Activated CD8-positive, alpha-beta T cell treated with anti-CD3 and anti-CD28 coated beads, Interleukin-2, amount 10 ng/mL, durations not matched to agents 7 days and 5 days (primary cell): ENCODE measurements at regions not wholly inside any gene's neighbourhood (a gene's known extent, or its start where the extent isn't known, plus 50 kb on each side); places are given as distances from the start of the nearest gene placed in this dataset.

Source experiments
- ATAC-seq: fragments of 150-1000 bp; cut with Tn5 transposase; one replicate; pipeline ENCODE4 v1.10.0; 2021; ENCODE audit warnings: moderate library complexity
- CTCF ChIA-PET: fragments of 350-600 bp; sonication (Branson Sonifier 250); formaldehyde crosslinking; loops from one replicate; lab custom pipeline; 2021; ENCODE audit warnings: antibody characterized with exemption; lab: Charles Lee
- POLR2A ChIA-PET: fragments of 350-600 bp; sonication (Branson Sonifier 250); formaldehyde crosslinking; loops from one replicate; lab custom pipeline; 2021; ENCODE audit warnings: antibody characterized with exemption; lab: Charles Lee
- DNase-seq: peaks from one replicate; pipeline ENCODE4 v3.0.0-alpha.2; 2020
- H3K27ac Mint-ChIP-seq: one replicate; pipeline ENCODE4 v1.8.0; 2021; ENCODE audit warnings: mild to moderate bottlenecking, mixed read lengths
- H3K27me3 Mint-ChIP-seq: one replicate; pipeline ENCODE4 v1.8.0; 2021; ENCODE audit warnings: low read depth, mixed read lengths
- H3K36me3 Mint-ChIP-seq: one replicate; pipeline ENCODE4 v1.8.0; 2021; ENCODE audit warnings: low read depth, mixed read lengths
- H3K4me1 Mint-ChIP-seq: one replicate; pipeline ENCODE4 v1.8.0; 2021; ENCODE audit warnings: low read depth, mixed read lengths
- H3K4me3 Mint-ChIP-seq: one replicate; pipeline ENCODE4 v1.8.0; 2021; ENCODE audit warnings: mild to moderate bottlenecking, mixed read lengths
- H3K9me3 Mint-ChIP-seq: one replicate; pipeline ENCODE4 v1.8.0; 2022; ENCODE audit warnings: mixed read lengths; ENCODE audit not compliant: insufficient read depth

DNA sequence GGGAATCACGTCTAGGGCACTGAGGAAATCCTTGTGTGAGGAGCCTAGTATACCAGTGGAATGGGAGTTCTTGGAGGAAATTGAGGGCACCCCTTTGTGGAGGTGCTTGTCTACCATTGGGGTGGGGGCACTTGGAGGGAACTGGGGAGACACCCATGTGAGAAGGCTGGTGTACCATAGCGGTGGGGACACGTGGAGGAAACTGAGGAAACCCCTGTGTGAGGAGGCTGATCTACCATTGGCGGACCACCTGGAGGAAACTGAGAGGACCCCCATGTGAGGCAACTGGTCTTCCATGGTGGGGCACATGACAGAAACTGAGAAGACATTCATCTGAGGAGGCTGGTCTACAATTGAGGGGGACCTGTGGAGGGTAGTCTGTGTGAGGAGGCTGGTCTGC lies 164.5 kb downstream of the FBLN2 start:
- peaks cover 9% of the 10 kb centered on the region for H3K9me3 Mint-ChIP-seq
- CTCF ChIA-PET = no interaction called here
- DNase-seq (no peak), ATAC-seq (no peak)
- H3K36me3 Mint-ChIP-seq = no peaks in the 10 kb centered on the region
- H3K27ac Mint-ChIP-seq = no peak overlapping the region
- H3K4me3 Mint-ChIP-seq = no peak overlapping the region
- H3K4me1 Mint-ChIP-seq = no peaks in the 10 kb centered on the region
- POLR2A ChIA-PET = no interaction called here
- H3K27me3 Mint-ChIP-seq = no peaks in the 10 kb centered on the region

DNA sequence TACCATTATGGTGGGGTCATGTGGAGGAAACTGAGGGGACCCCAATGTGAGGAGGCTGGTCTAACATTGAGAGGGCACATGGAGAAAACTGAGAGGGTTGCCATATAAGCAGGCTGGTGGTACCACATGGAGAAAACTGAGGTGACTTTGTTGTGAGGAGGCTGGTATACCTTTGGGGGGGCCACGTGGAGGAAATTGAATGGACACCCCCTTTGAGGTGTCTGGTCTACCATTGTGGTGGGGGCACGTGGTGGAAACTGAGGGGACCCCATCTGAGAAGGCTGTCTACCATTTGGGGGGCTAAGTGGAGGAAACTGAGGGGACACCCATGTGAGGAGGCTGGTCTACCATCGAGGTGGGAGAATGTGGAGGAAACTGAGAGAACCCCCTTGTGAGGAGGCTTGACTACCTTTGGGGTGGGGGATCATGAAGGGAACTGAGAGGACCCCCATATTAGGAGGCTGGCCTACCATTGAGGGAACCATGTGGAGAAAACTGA lies 163.8 kb downstream of the FBLN2 start:
- peak; percentile 17 for DNase-seq
- Mint-ChIP-seq H3K4me1 (no peaks in the 10 kb centered on the region), H3K4me3 (no peak overlapping the region), H3K36me3 (no peaks in the 10 kb centered on the region), H3K27me3 (no peaks in the 10 kb centered on the region), H3K9me3 (peaks cover 9% of the 10 kb centered on the region), H3K27ac (no peak overlapping the region)
- POLR2A ChIA-PET = no interaction called here
- CTCF ChIA-PET = no interaction called here
- ATAC-seq = no peak

- H3K9me3 Mint-ChIP-seq = peaks cover 9% of the 10 kb centered on the region
These were observed 163.2 kb downstream of the FBLN2 start for GRCh38 chr3:13711911-13712650.

DNA sequence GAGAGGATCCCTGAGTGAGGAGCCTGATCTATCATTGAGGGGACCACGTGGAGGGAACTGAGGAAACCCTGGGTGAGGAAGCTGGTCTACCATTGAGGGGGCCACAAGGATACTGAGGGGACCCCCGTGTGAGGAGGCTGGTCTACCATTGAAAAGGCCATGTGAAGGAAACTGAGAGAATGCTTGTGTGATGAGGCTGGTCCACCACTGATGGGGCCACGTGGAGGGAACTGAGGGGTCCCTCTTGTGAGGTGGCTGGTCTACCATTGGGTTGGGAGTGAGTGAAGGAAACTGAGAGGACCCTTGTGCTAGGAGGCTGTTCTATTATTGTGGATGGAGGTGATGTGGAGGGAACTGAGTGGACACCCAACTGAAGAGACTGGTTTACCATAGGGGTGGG lies 161.3 kb downstream of the FBLN2 start:
- POLR2A ChIA-PET = no interaction called here
- Mint-ChIP-seq H3K27me3 (no peaks in the 10 kb centered on the region), H3K9me3 (peaks cover 9% of the 10 kb centered on the region), H3K4me1 (no peaks in the 10 kb centered on the region), H3K27ac (no peak overlapping the region), H3K36me3 (no peaks in the 10 kb centered on the region), H3K4me3 (no peak overlapping the region)
- peak; percentile 6 for DNase-seq
- CTCF ChIA-PET = no interaction called here
- ATAC-seq = no peak

More at GRCh38 chr3:13711911-13712650, 163.2 kb downstream of the FBLN2 start:
- H3K4me3 Mint-ChIP-seq = no peak overlapping the region
- ATAC-seq (no peak), DNase-seq (no peak)
- no peaks in the 10 kb centered on the region for H3K27me3 Mint-ChIP-seq
- H3K36me3 Mint-ChIP-seq = no peaks in the 10 kb centered on the region
- POLR2A ChIA-PET = no interaction called here
- CTCF ChIA-PET = no interaction called here
- H3K4me1 Mint-ChIP-seq = no peaks in the 10 kb centered on the region
- H3K27ac Mint-ChIP-seq = no peak overlapping the region

DNA sequence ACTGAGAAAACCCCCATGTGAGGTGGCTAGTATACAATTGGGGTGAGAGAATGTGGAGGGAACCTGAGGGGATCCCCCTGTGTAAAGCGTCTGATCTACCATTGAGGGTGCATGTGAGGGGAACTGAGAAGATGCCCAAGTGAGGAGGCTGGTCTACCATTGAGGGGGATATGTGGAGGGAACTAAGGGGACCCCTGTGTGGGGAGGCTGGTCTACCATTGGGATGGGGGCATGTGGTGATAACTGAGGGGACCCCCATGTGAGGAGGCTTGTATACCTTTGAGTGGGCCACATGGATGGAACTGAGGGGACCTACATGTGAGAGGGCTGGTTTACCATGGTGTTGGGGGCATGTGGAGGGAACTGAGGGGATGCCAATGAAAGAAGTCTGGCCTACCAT lies 160.8 kb downstream of the FBLN2 start:
- ATAC-seq (no peak), DNase-seq (peak; percentile 17)
- peaks cover 9% of the 10 kb centered on the region for H3K9me3 Mint-ChIP-seq
- POLR2A ChIA-PET = no interaction called here
- H3K4me1 Mint-ChIP-seq = no peaks in the 10 kb centered on the region
- no peaks in the 10 kb centered on the region for H3K36me3 Mint-ChIP-seq
- no peaks in the 10 kb centered on the region for H3K27me3 Mint-ChIP-seq
- CTCF ChIA-PET = no interaction called here
- H3K4me3 Mint-ChIP-seq = no peak overlapping the region
- no peak overlapping the region for H3K27ac Mint-ChIP-seq

DNA sequence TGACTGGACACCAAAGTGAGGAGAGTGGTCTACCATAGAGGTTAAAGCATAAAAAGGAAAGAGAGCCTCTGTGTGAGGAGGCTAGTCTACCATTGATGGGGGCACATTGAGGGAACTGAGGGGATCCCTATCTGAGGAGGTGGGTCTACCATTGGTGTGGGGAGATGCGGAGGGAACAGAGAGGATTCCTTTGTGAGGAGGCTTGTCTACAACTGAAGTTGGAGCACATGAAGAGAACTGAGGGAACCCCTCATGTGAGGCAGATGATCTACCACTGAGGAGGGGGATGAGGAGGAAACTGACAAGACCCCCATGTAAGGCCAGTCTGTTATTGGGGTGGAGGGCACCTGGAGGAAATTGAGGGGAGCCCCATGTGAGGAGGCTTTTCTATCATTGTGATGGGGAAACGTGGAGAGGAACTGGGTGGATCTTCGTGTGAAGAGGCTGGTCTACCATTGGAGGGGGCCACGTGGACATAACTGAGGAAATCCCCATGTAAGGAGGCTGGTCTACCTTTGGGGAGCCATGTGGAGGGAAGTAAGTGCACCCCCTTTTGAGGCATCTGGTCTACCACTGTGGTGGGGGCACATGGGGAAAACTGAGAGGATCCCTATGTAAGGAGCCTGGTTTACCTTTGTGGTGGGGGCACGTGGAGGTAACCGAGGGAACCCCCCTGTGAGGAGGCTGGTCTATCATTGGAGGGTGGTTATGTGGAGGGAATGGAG lies 160.1 kb downstream of the FBLN2 start:
- ChIA-PET CTCF (no interaction called here), POLR2A (no interaction called here)
- Mint-ChIP-seq H3K4me3 (no peak overlapping the region), H3K36me3 (no peaks in the 10 kb centered on the region), H3K4me1 (no peaks in the 10 kb centered on the region), H3K9me3 (peaks cover 9% of the 10 kb centered on the region), H3K27ac (no peak overlapping the region), H3K27me3 (no peaks in the 10 kb centered on the region)
- ATAC-seq = no peak
- DNase-seq = peak; percentile 18

GRCh38 chr3:13708301-13708700 lies 159.4 kb downstream of the FBLN2 start:
- no peak overlapping the region for H3K27ac Mint-ChIP-seq
- no peaks in the 10 kb centered on the region for H3K4me1 Mint-ChIP-seq
- H3K9me3 Mint-ChIP-seq = peaks cover 9% of the 10 kb centered on the region
- no peaks in the 10 kb centered on the region for H3K27me3 Mint-ChIP-seq
- ChIA-PET CTCF (no interaction called here), POLR2A (no interaction called here)
- no peaks in the 10 kb centered on the region for H3K36me3 Mint-ChIP-seq
- DNase-seq = peak; percentile 7
- ATAC-seq = no peak
- no peak overlapping the region for H3K4me3 Mint-ChIP-seq

DNA sequence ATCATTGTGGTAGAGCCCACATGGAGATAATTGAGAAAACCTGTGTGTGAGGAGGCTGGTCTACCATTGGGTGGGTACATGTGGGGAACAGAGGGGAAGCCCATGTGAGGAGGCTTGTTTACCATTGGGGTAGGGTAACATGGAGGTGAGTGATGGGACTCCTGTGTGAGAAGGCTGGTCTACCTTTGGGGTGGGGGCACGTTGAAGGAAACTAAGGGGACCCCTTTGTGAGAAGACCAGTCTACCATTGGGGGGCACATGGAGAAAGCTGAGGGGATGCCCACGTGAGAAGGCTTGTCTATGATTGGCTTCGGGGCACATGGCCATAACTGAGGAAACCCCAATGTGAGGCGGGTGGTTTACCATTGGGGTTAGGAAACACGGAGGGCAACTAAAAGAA lies 158.5 kb downstream of the FBLN2 start:
- no peaks in the 10 kb centered on the region for H3K36me3 Mint-ChIP-seq
- peaks cover under 1% of the 10 kb centered on the region for H3K9me3 Mint-ChIP-seq

GRCh38 chr3:13706886-13707285 lies 158.0 kb downstream of the FBLN2 start:
- Mint-ChIP-seq H3K27ac (no peak overlapping the region), H3K9me3 (no peaks in the 10 kb centered on the region), H3K4me3 (no peak overlapping the region), H3K27me3 (no peaks in the 10 kb centered on the region), H3K4me1 (no peaks in the 10 kb centered on the region), H3K36me3 (no peaks in the 10 kb centered on the region)
- ATAC-seq = no peak
- ChIA-PET CTCF (no interaction called here), POLR2A (no interaction called here)
- DNase-seq = peak; percentile 8

More for the DNA sequence above, 158.5 kb downstream of the FBLN2 start:
- ChIA-PET POLR2A (no interaction called here), CTCF (no interaction called here)
- no peaks in the 10 kb centered on the region for H3K27me3 Mint-ChIP-seq
- no peaks in the 10 kb centered on the region for H3K4me1 Mint-ChIP-seq
- no peak overlapping the region for H3K4me3 Mint-ChIP-seq
- peak; percentile 16 for DNase-seq
- no peak for ATAC-seq
- no peak overlapping the region for H3K27ac Mint-ChIP-seq

- H3K4me1 Mint-ChIP-seq = no peaks in the 10 kb centered on the region
- DNase-seq = peak; percentile 2
These were observed 157.5 kb downstream of the FBLN2 start for GRCh38 chr3:13706451-13706850.

GRCh38 chr3:13705702-13706280 lies 156.9 kb downstream of the FBLN2 start:
- Mint-ChIP-seq H3K27me3 (no peaks in the 10 kb centered on the region), H3K4me3 (no peak overlapping the region), H3K36me3 (no peaks in the 10 kb centered on the region), H3K9me3 (no peaks in the 10 kb centered on the region), H3K27ac (no peak overlapping the region), H3K4me1 (no peaks in the 10 kb centered on the region)
- ATAC-seq = no peak
- no peak for DNase-seq
- POLR2A ChIA-PET = no interaction called here
- CTCF ChIA-PET = no interaction called here

More at GRCh38 chr3:13706451-13706850, 157.5 kb downstream of the FBLN2 start:
- Mint-ChIP-seq H3K27me3 (no peaks in the 10 kb centered on the region), H3K27ac (no peak overlapping the region), H3K4me3 (no peak overlapping the region), H3K9me3 (no peaks in the 10 kb centered on the region), H3K36me3 (no peaks in the 10 kb centered on the region)
- ChIA-PET POLR2A (no interaction called here), CTCF (no interaction called here)
- no peak for ATAC-seq

- H3K27me3 Mint-ChIP-seq = no peaks in the 10 kb centered on the region
- ChIA-PET POLR2A (no interaction called here), CTCF (no interaction called here)
- no peak for DNase-seq
- H3K27ac Mint-ChIP-seq = no peak overlapping the region
- H3K9me3 Mint-ChIP-seq = no peaks in the 10 kb centered on the region
- no peak for ATAC-seq
- no peak overlapping the region for H3K4me3 Mint-ChIP-seq
- no peaks in the 10 kb centered on the region for H3K4me1 Mint-ChIP-seq
- H3K36me3 Mint-ChIP-seq = no peaks in the 10 kb centered on the region
These were observed 156.1 kb downstream of the FBLN2 start for GRCh38 chr3:13705051-13705450.
